ENCODE measurements at regions not wholly inside any gene's neighbourhood (a gene's known extent, or its start where the extent isn't known, plus 50 kb on each side); places are given as distances from the start of the nearest gene placed in this dataset.

- H3K27ac Mint-ChIP-seq, result no peak overlapping the region
- no peak overlapping the region for H3K4me3 Mint-ChIP-seq (ENCODE audit: low read depth)
- no peak for DNase-seq (ENCODE audit: low spot score, unreplicated experiment)
- TF ChIP-seq CTCF (IDR thresholded peaks at IDR 0.05; ENCODE audit: unreplicated experiment), result no peak
- no peaks in the 10 kb centered on the region for H3K4me1 Mint-ChIP-seq (ENCODE audit: low read depth)
- no peaks in the 10 kb centered on the region for H3K36me3 Mint-ChIP-seq (ENCODE audit: insufficient read depth)
- no peaks in the 10 kb centered on the region for H3K9me3 Mint-ChIP-seq (ENCODE audit: low read depth)
- H3K27me3 Mint-ChIP-seq, result peaks cover 36% of the 10 kb centered on the region
Measured at GRCh38 chr12:131192951-131193350, 239.2 kb downstream of the ADGRD1 start.

- no peak for TF ChIP-seq CTCF (IDR thresholded peaks at IDR 0.05; ENCODE audit: unreplicated experiment)
- Mint-ChIP-seq H3K27ac (no peak overlapping the region), H3K4me3 (ENCODE audit: low read depth) (no peak overlapping the region), H3K4me1 (ENCODE audit: low read depth) (no peaks in the 10 kb centered on the region), H3K36me3 (ENCODE audit: insufficient read depth) (no peaks in the 10 kb centered on the region), H3K9me3 (ENCODE audit: low read depth) (no peaks in the 10 kb centered on the region), H3K27me3 (peaks cover 33% of the 10 kb centered on the region)
- no peak for DNase-seq (ENCODE audit: low spot score, unreplicated experiment)
Measured at GRCh38 chr12:131194166-131194565, 240.5 kb downstream of the ADGRD1 start.

GRCh38 chr12:131195796-131196195, 242.1 kb downstream of the ADGRD1 start:
- Mint-ChIP-seq H3K4me3 (ENCODE audit: low read depth) (no peak overlapping the region), H3K4me1 (ENCODE audit: low read depth) (no peaks in the 10 kb centered on the region), H3K36me3 (ENCODE audit: insufficient read depth) (no peaks in the 10 kb centered on the region), H3K27ac (no peak overlapping the region), H3K27me3 (peaks cover 32% of the 10 kb centered on the region), H3K9me3 (ENCODE audit: low read depth) (no peaks in the 10 kb centered on the region)
- no peak for TF ChIP-seq CTCF (IDR thresholded peaks at IDR 0.05; ENCODE audit: unreplicated experiment)
- no peak for DNase-seq (ENCODE audit: low spot score, unreplicated experiment)

- Mint-ChIP-seq H3K4me1 (ENCODE audit: low read depth) (no peaks in the 10 kb centered on the region), H3K4me3 (ENCODE audit: low read depth) (no peak overlapping the region), H3K27me3 (peaks cover 30% of the 10 kb centered on the region), H3K27ac (no peak overlapping the region), H3K9me3 (ENCODE audit: low read depth) (no peaks in the 10 kb centered on the region), H3K36me3 (ENCODE audit: insufficient read depth) (no peaks in the 10 kb centered on the region)
- TF ChIP-seq CTCF (IDR thresholded peaks at IDR 0.05; ENCODE audit: unreplicated experiment), result no peak
- DNase-seq (ENCODE audit: low spot score, unreplicated experiment), result no peak
Measured at GRCh38 chr12:131196220-131196619, 242.5 kb downstream of the ADGRD1 start.

DNA sequence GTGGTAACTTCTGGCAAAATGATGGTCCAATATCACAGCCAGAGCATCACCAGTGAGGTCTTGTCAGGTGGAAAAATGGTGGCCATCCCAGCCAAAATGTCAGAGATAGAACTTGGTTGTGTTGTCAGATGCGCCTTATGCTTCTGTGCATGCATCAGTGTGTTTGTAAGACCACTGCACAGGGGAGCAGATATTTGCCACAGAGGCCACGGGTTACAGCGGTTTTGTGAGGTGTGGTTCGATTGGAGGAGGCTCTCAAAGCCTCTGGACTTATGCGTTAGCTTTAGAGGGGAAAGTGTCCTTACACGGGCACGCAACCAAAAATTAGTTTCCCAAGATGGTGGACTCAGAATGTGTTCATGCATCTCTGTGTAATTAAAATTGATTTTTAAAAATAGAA, 243.8 kb downstream of the ADGRD1 start:
- H3K36me3 Mint-ChIP-seq (ENCODE audit: insufficient read depth), result no peaks in the 10 kb centered on the region

More for the DNA sequence above, 243.8 kb downstream of the ADGRD1 start:
- H3K9me3 Mint-ChIP-seq (ENCODE audit: low read depth), result no peaks in the 10 kb centered on the region
- no peak overlapping the region for H3K4me3 Mint-ChIP-seq (ENCODE audit: low read depth)
- H3K27ac Mint-ChIP-seq, result no peak overlapping the region
- TF ChIP-seq CTCF (IDR thresholded peaks at IDR 0.05; ENCODE audit: unreplicated experiment), result no peak
- H3K27me3 Mint-ChIP-seq, result peaks cover 22% of the 10 kb centered on the region
- no peak for DNase-seq (ENCODE audit: low spot score, unreplicated experiment)
- no peaks in the 10 kb centered on the region for H3K4me1 Mint-ChIP-seq (ENCODE audit: low read depth)
